ENCODE measurements at regions not wholly inside any gene's neighbourhood (a gene's known extent, or its start where the extent isn't known, plus 50 kb on each side); places are given as distances from the start of the nearest gene placed in this dataset.

GRCh38 chr4:183841001-183841400, 64.1 kb upstream of the STOX2 start:
- in situ Hi-C loops (cut with MboI; ENCODE audit: low sequenced_read_pairs, unreplicated experiment), result no loop called here
- DNase-seq (ENCODE audit: low spot score), result no peak
- TF ChIP-seq, protein P1, sequence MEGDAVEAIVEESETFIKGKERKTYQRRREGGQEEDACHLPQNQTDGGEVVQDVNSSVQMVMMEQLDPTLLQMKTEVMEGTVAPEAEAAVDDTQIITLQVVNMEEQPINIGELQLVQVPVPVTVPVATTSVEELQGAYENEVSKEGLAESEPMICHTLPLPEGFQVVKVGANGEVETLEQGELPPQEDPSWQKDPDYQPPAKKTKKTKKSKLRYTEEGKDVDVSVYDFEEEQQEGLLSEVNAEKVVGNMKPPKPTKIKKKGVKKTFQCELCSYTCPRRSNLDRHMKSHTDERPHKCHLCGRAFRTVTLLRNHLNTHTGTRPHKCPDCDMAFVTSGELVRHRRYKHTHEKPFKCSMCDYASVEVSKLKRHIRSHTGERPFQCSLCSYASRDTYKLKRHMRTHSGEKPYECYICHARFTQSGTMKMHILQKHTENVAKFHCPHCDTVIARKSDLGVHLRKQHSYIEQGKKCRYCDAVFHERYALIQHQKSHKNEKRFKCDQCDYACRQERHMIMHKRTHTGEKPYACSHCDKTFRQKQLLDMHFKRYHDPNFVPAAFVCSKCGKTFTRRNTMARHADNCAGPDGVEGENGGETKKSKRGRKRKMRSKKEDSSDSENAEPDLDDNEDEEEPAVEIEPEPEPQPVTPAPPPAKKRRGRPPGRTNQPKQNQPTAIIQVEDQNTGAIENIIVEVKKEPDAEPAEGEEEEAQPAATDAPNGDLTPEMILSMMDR (IDR thresholded peaks at IDR 0.05; ENCODE audit: borderline replicate concordance, control extremely low read depth, extremely low read depth, insufficient read depth, missing control alignments), result no peak

DNA sequence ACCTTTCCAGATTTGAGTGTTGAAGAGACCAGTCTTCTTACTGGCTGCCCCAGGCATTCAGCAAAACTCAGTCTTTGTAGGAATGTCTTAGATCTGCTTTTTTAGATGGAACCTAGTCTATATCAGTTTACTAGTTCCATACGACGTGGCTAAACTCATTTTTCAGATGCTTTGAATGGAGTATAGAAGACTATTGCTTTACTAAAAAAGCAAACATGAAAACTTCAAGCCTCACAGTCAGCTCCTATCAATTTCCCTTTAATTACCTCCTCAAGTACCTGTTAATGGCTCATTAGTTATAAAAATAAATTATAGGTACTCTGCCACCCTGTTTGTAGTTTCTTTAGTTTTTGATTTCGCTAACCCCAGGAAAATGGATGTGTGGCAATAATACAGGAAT, 63.0 kb upstream of the STOX2 start:
- in situ Hi-C loops (cut with MboI; ENCODE audit: low sequenced_read_pairs, unreplicated experiment), result no loop called here
- TF ChIP-seq, protein P1 (IDR thresholded peaks at IDR 0.05; ENCODE audit: borderline replicate concordance, control extremely low read depth, extremely low read depth, insufficient read depth, missing control alignments), result no peak
- DNase-seq (ENCODE audit: low spot score), result no peak

- in situ Hi-C loops (cut with MboI; ENCODE audit: low sequenced_read_pairs, unreplicated experiment), result no loop called here
- no peak for DNase-seq (ENCODE audit: low spot score)
- TF ChIP-seq, protein P1 (IDR thresholded peaks at IDR 0.05; ENCODE audit: borderline replicate concordance, control extremely low read depth, extremely low read depth, insufficient read depth, missing control alignments), result no peak
These were observed 61.8 kb upstream of the STOX2 start for GRCh38 chr4:183843248-183843671.

DNA sequence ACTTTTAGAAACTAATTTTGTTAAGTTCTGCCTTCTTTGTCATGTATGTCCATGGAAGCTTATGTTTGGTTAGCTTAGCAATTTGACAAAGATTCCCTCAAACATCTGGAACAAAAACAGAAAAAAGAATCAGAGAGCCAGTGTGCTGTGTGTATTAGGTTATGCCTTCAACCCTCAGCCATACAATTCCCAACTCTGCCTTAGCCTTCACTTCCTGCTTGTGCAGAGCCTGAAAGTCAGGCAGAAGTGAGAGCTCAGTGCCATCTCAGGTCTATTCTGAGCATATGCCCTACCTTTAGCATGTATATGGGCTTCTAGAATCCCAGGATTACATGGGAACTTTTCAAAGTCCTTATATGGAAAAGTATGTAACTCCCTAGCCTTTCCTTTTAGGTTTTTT, 58.2 kb upstream of the STOX2 start:
- in situ Hi-C loops (cut with MboI; ENCODE audit: low sequenced_read_pairs, unreplicated experiment), result no loop called here
- TF ChIP-seq, protein P1 (IDR thresholded peaks at IDR 0.05; ENCODE audit: borderline replicate concordance, control extremely low read depth, extremely low read depth, insufficient read depth, missing control alignments), result no peak
- no peak for DNase-seq (ENCODE audit: low spot score)

DNA sequence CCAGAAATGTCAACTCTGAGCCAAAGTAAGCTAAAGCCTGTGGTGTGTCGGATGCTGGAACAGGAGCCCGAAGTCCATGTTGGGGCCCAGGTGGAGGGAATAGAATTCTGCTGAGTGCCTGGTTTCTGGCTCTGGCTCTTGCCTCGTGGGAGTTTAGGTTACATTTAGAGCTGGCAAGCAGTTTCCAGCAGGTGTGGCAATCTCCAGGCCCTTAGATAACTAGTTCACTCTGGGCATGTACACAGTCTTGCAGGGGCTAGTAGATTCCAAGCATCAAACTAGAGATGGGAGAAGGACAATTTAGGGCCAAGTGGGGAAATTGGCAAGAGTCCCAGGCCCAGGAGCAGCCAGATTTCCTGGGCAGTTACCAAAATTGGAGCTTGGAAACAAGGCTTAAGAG, 56.3 kb upstream of the STOX2 start:
- no peak for DNase-seq (ENCODE audit: low spot score)
- in situ Hi-C loops (cut with MboI; ENCODE audit: low sequenced_read_pairs, unreplicated experiment), result no loop called here
- TF ChIP-seq, protein P1 (IDR thresholded peaks at IDR 0.05; ENCODE audit: borderline replicate concordance, control extremely low read depth, extremely low read depth, insufficient read depth, missing control alignments), result no peak

GRCh38 chr4:183852910-183853547, 52.1 kb upstream of the STOX2 start:
- no peak for DNase-seq (ENCODE audit: low spot score)
- TF ChIP-seq, protein P1 (IDR thresholded peaks at IDR 0.05; ENCODE audit: borderline replicate concordance, control extremely low read depth, extremely low read depth, insufficient read depth, missing control alignments), result no peak
- in situ Hi-C loops (cut with MboI; ENCODE audit: low sequenced_read_pairs, unreplicated experiment), result no loop called here

Measured in GM13976 (cell line).